ENCODE measurements at regions not wholly inside any gene's neighbourhood (a gene's known extent, or its start where the extent isn't known, plus 50 kb on each side); places are given as distances from the start of the nearest gene placed in this dataset.

DNA sequence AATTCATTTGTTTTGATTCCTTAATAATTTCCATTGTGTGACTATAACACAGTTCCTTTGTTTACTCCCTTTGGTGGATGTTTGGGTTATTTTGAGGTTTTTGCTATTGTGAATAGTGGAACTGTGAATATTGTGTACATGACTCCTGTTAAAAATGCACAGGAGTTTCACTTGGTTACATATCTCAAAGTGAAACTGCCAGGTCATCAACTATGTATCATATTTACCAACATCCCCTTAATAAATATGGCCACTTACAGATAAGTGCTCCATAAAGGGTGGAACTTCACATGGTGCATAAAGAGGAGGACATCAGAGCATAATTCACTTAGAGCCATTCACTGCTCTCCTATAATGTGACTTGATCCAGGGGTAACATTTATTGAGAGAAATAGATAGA, 328.9 kb downstream of the SEC23A start:
- DNase-seq (ENCODE audit: low spot score): no peak

DNA sequence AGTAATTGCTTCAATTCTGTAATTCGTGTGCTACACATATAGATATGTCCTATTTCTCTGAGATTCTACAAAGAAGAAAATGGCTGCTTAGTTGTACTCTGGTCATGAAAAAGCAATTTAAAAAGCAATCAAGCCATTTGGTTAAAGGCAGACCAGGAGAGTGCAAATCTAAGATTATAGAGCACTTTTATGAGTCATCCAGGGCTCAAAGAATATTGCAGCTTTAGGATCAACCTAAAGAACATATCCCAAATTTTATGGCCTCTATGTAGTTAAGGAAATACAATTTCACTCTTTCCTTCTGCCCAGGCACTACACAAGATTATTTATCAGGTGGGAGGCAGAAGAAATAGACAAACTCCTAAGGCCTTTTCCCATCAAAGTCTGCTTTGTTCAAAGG, 332.8 kb downstream of the SEC23A start:
- no peak for DNase-seq (ENCODE audit: low spot score)

DNA sequence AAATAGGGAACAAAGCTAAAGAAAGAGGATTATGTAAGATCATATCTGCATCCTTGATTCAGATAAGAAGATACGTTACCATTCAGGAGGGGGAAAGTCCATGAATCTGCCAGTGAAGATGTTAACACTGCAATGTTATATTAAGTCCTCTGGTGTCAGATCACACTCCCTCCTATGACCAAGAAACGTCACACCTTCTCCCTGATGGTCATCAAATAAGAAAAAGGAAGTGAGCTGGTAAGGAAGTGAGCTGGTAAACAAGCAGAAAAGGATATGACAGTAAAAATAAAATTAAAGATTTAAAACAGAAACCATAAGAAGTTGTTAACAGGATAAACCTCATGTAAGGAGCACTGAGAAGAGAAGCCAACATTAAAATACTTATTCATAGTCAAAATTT, 340.2 kb downstream of the SEC23A start:
- DNase-seq (ENCODE audit: low spot score): no peak

DNA sequence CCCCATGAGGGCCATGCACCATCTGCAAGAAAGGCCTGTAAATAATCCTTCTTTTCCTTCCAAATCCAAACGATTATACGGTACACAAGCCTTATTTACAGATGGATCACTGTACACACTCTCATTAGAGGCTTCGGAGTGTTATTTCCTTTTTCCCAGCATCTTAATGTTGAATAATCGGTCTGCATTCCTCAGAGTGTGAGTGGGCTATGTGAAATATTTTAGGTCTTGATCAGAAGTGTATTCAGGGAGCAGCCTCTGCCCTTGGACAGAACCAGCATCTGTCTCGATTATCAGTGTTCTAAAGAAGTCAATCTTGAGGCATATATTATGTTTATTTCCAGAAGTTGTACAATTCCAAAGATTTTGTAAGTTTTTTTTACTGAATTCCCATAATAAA, 340.6 kb downstream of the SEC23A start:
- DNase-seq (ENCODE audit: low spot score): no peak

DNA sequence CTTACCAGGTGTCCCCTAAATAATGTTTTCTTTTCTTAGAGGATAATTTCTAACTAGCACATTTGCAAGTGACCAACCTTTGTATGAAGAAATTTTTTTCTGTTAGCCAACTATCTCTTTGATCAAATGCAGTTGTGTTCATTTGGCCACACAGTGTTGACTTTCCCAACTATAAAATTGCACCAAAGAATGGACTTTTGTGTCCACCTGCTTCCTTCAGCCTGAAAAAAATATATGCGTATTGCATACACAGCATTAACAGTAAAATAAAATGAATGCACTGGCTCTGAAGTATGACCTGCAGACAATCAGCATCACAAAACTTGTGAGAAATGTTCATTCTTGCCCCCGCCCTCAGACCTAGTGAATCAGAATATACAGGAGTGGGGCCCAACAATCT, 342.0 kb downstream of the SEC23A start:
- DNase-seq (ENCODE audit: low spot score): no peak

DNA sequence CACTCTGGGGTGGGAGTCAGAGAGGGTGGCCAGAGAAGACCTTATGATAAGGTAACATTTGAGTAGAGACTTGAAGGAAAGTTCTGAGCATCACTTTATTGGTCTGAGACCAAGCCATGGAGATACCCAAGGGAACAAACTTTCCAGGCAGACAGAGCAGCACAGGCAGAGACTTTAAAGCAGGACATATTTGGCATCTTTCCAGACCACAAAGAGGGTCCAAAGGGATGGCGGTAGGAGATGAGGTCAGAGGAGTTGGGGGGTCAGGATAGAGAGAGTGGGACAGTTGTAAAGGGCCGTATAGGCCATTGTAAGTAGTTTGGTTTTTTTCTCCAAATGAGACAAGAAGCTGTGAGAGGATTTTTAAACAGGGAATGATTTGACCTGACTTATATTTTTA, 344.4 kb downstream of the SEC23A start:
- no peak for DNase-seq (ENCODE audit: low spot score)

DNA sequence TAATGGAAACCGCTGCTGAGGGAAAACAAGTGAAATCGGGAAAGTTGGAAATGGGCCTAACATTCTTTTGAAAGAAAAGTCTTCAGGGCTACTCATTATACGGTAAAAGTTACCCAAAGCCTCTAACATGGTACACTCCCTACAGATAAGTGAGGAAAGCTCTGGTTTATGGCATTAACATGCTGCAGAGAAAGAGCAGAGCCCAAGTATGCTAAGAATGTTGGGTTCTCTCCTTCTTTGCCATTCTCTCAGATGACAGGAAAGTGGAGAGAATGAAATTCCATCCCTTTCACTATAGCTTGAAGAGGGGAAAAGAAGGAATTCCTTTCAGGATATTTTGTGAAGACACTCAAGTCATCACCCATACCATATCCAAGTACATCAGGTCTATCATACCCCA, 348.0 kb downstream of the SEC23A start:
- DNase-seq (ENCODE audit: low spot score): no peak

DNA sequence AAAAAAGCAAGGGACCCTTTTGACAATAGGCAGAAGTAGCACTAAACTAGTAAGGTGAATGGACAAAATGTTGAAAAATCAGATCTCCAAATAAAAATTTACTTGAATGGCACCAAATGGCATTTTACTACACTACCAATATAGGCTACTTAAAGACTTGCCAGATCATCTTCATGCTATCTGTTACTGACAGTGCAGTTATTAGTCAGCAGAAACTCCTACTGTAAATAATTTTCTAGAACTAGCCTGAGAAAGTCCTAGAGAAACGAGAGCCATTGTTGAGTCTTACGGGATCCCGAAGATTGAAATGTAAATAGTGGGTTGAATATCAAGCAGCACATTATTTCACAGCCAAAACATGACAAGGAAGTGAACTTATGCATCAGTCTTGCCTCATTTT, 350.3 kb downstream of the SEC23A start:
- DNase-seq (ENCODE audit: low spot score): no peak

DNA sequence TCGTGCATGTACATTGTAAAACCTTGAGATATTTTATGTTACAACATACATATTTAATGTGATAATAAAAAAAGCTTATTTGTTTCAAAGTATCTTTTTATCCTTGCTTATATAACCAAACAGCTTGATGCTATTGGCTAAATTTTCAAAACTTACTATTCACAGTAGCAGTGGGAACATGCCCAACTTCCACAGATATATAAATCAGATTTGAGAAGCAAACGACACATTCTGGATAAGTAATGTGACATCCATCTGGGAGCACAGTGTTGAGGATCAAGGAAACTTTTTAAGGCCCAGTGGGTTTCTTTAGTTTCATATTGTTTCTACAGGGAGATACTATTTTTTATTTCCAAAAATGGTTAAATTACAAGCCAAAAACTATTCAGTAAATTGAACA, 350.7 kb downstream of the SEC23A start:
- no peak for DNase-seq (ENCODE audit: low spot score)

DNA sequence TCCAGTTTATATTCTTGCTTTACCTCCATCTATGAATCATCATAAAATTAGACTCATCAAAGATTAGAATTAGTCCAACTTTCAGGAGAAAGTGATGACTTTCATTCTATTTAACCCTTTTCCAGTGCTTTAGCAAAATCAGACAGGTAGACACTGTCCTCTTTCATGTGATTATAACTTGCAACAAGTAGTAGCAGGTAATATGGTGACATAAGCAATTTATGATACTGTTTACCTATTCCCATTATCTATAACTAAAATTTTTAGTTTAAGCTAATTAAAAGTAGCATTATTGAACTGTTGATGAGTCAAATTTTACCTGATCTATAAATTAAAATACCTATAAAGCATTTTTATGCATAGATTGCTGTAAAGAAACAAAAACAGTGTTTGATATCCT, 351.6 kb downstream of the SEC23A start:
- DNase-seq (ENCODE audit: low spot score): no peak

DNA sequence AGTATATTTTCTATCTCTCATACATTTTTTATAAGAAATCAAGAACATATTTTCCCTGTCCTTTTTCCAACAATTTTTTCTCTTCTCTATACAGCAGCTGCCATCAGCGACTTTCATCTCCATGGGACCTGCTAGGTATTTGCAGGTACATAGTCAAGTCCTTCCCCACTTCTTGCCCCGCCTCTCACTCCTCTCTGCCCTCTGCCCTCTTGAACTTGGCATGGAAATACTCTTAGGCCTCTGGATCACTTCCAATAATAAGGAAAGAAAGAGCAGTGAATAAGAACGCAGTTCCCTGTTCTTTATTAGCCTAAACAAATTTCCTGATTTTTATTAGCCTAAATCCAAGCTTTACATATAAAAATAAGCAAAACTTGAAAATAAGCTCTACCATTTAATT, 353.1 kb downstream of the SEC23A start:
- DNase-seq (ENCODE audit: low spot score): no peak

DNA sequence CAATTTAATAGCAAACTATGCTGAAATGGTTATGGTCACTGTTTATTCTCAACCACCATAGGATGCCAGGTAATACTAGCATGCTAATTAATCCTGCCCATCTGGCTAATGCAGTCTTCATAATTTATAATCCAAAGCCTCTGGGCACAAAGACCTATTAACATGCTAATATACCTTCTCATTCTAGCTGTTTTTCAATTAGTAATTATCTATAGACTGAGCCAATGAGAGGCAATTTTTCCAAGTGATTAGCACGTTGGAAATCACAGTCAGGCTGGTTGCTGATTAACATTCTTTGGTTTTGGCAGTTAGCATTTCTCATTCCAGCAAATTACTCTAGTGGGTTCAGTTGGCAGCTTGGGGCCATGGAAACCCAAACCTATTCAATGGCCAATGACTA, 357.2 kb downstream of the SEC23A start:
- no peak for DNase-seq (ENCODE audit: low spot score)

DNA sequence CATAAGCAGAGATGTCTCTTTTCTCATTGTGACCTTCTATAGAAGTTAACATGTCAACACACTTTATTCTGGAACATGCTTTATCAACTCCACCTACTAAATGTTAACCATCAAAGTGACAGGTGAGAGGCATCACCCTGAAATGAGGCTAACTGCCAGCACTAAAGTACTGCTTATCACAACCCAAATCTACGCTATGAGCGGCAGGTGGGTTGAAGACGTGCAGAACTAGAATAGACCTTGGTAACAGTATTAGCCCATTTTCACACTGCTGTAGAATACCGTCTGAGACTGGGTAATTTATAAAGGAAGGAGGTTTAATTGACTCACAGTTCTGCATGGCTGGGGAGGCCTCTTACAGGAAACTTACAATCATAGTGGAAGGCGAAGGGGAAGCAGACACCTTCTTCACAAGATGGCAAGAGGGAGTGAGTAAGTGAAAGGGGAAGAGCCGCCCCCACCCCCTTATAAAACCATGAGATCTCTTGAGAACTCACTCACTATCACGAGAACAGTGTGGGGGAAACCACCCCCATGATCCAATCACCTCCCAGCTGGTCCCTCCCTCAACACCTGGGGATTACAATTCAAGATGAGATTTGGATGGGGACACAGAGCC, 359.0 kb downstream of the SEC23A start:
- no peak for DNase-seq (ENCODE audit: low spot score)

DNA sequence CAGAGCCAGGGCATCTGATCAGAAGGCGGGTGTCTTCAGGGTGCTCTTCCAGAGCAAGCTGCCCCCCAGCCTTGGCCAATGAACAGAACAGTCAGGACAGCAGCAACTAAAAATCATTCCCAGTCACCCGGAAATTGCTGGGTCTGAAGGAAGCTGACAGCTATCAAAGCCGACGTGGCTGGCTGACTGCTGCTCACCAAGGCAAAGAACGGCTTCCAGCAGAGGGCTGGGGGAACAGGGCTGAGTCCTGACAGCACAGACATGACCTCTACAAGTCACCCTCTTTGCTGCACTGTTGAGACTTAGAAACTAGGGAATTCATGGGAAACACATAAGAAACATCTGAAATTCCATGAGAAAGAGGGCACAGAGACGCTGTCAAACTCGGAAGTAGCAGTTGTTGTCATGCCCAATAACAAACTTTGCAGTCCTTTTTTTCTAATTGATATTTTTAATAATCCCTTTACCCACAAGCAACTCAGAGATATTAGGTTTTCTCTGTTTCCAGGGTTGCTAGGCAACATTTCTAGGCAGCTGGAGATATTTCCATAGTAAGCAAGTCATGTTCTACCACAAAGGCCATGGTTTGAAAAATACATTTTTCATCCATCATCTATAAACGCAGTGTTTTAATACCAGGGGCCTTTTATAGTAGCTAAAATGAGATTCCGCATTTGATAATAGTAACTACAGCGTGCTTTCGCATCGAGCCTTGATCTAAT, 365.2 kb downstream of the SEC23A start:
- no peak for DNase-seq (ENCODE audit: low spot score)

DNA sequence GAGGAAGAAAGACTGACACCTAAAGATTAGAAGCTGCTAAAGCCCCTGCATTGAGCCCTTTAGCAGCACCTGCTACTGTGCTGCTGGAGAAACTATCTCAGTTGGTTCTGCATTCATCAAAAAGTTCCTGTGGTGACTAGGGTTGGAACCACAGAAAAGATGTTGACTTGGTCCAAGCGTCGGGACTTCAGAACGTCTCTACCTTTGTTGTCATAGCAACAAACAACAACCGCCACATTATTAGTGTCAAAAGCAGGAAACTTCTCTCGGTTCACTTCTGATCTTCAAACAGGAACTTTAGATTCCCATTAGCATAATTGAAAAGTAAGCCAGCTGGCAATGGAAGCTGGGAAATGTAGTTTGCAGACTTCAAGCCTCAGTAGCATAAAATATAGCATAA, 368.0 kb downstream of the SEC23A start:
- no peak for DNase-seq (ENCODE audit: low spot score)

DNA sequence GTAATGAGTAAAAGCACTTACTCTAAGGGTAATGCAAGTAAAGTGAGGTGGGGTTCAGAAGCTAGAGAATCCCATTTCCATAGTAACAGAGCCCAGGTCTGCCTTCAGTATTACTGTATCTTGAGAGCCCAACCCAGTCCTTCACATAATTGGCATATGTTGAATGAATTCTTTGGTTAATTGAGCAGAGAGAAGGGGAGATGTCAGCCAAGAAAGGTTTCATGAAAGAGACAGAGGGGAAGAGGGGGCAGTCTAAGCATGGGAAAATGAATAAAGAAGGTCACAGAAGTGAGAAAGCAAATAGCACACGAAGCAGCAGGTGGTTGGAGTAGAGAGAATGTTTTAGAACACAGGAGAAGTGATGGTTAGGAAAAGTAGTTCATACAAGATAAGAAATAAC, 371.1 kb downstream of the SEC23A start:
- no peak for DNase-seq (ENCODE audit: low spot score)

DNA sequence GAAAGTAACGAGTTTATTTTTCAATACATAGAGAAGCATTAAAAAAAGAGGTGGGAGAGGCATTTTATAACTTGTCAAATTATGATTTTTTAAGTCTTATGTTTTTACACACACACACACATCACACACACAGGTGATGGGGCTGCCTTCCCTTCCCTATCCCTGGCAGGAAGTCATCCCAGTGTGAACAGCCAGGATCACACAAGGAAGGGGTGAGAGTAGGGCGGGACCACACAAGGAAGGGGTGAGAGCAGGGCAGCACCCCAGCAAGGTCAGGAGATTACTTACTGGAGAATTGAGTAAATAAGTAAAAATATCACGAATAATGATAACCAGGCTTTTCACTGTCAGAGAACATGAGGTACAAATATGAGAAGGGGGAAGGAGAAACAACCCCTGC, 372.6 kb downstream of the SEC23A start:
- no peak for DNase-seq (ENCODE audit: low spot score)

DNA sequence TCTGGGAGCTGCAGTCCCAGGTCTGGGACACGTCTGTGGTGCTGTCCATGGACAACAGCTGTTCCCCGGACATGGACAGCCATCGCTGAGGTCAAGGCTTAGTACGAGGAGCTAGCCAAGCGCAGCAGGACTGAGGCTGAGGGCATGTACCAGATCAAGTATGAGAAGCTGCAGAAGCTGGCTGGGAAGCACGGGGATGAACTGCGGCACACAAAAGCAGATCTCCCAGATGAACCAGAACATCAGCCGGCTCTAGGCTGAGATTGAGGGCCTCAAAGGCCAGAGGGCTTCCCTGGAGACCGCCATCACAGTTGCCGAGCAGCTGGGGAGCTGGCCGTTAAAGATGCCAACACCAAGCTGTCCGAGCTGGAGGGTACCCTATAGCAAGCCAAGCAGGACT, 375.3 kb downstream of the SEC23A start:
- DNase-seq (ENCODE audit: low spot score): no peak

DNA sequence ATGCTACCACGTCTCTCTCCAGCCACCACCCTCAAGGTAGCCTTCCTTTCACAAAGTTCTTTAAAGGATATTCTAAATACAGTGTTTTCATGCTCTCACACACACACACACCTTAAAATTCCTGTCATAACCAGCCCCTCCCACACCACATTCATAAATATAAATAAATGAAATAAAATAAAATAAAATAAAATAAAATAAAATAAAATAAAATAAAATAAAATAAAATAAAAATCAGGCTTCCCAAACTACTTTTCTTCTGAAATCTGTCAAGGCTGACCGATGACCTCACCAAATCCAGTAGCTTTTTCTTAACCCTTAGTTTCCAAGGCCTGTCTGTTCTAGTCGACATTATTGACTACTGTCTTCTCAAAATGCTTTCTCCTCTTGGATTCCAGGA, 378.4 kb downstream of the SEC23A start:
- no peak for DNase-seq (ENCODE audit: low spot score)

DNA sequence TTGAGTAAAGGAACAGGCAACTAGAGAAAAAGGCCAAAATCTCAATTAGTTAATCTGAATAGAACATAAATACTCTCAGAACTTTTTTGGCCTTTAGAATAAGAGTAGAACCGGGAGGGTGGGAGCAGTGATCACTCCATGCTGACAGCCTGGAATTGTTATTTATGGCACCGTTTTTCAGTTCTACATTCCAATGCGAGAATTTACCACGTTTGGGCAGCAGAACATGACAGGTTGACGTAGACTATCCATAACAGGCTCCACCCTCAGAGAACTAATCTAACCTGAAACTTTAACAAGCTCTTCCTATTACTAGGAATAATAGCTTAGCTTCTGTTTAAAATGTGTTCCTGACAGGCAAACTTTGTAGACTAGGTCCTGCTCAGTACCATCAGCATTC, 379.1 kb downstream of the SEC23A start:
- no peak for DNase-seq (ENCODE audit: low spot score)

DNA sequence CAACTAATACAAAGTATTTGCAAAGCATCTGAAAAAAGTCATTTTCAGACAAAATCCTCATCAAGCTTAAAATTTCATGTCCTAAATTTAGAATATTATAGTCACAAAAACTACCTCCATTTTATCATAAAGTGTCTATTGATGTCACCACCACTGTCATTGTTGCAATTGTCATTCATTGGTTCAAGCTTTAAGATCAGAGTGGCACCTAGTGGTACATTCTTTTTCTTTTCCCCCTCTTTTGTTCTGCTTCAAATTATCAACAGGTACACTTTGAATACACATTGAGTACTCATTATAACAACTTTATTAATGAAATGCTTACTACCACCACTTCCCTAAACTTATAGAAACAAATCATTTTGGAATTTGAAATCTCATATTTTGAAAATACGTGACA, 379.8 kb downstream of the SEC23A start:
- DNase-seq (ENCODE audit: low spot score): no peak

DNA sequence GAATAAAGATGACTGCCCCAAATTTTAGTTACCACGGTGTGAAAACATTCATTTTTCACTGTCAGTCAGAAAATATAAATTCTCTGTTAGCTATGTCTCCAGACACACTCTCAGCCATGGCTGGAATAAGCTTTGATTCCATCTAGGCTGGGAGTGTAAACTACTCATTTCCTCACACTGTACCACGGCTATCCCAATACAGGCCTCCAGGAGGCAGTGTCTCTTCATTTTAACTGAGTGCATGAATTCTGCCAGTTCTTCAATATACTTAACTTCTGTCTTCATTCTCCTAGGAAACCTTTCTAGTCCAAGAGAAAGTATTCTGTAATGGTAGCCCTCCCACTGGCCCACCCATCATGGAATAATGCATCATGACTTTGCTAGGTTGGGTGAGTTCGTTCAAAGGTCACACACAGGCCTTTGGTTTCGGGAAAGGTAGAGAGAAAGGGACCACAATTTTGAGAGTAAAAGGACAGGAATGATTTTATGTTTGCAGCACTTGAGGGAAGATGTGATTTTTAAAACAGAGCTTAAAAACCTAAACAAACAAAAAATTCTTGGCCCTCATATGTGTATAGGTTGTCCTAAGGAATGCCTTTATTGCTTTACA, 381.1 kb downstream of the SEC23A start:
- peak; percentile 79 for DNase-seq (ENCODE audit: low spot score)

DNA sequence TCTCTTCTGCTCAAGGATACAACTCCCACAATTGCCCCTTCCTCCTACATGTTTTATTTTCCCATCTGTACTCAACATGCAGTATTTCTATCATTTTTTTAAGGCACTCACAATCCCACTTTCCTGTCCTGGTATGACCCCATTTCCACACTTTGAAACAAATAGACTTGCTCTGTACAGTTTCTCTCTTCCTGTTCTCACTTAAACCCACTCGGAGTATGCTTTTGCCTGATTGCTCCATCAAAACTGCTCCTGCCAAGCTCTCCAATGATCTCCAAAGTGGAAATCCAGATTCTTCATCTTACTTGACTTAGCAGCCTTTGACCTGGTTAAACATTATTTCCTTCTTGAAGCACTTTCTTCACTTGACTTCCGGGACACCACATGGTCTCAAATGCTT, 384.5 kb downstream of the SEC23A start:
- DNase-seq (ENCODE audit: low spot score): no peak

DNA sequence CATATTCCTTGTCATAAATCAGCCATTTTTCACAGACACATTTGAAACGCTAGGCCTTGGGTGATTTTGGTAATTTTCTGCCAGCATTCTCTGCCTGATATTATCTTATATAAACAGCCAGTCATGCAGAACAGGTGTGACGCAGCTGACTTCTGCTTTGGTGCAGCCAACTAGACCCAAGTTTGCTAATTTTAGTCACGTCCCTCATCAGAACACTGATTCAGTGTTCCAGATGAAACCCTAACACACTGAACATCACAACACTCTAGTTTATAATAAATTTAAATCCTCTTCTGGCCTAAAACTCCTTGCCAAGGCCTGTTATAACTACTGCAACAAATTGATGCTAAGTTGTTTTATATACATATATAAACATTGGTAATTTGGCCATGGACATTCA, 386.1 kb downstream of the SEC23A start:
- no peak for DNase-seq (ENCODE audit: low spot score)

All from ureter (tissue), 1 donor.